ENCODE measurements at regions not wholly inside any gene's neighbourhood (a gene's known extent, or its start where the extent isn't known, plus 50 kb on each side); places are given as distances from the start of the nearest gene placed in this dataset.
"Not testable (repeated sequence)": the region's sequence is repeated elsewhere in the genome, so short reads cannot be mapped to it uniquely, and the experiment has no call there.

DNA sequence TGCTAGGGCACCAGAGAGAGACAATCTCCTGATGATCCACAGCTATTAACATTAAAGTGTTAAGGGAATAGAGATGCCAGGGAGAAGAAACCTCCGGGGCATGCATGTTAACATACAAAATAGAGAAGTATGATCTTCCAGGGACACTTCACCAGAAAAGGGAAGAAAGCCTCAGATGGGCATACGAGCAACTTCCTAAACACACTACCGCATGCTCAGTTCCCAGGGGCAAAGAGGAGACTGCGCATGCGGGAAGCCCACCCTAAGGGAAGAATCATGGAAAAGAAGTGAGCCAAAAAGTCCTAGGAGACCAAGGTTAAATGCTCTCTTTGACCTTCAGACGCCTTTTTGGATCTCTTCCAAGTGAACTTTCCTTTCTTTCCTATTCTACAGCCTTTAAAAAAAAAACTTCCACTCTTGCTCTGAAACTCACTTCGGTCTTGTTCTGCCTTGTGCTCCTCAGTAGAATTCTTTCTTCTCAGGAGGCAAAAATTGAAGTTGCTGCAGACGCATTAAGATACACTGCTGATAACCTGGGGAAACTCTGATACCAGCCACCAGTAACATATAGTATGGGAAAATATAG, 1211.3 kb downstream of the REEP3 start:
- no peak for DNase-seq (ENCODE audit: low spot score)

- no peak for DNase-seq (ENCODE audit: low spot score)
Measured at GRCh38 chr10:64733980-64734379, 1212.8 kb downstream of the REEP3 start.

- no peak for DNase-seq (ENCODE audit: low spot score)
Measured at GRCh38 chr10:64738462-64738861, 1217.3 kb downstream of the REEP3 start.

- DNase-seq (ENCODE audit: low spot score), result no peak
Measured at GRCh38 chr10:64745565-64745964, 1224.4 kb downstream of the REEP3 start.

DNA sequence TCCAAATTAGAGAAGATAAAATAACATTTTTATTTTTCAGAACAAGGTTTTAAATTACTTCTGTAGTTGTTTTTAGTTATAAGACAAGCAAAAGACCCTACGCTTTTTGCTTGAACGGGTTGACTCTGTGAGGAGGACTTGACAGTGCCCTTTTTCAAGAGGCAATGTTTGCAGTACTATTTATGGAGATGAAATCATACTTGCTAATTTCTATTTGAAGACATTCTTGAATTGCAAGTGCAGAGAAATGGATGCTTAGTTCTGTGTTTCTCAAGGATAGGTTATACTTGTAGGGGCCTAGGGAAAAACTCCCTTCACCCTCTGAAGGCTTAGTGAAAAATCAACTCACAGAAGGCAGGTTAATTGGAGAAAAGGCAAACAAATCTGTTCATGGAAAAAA, 1229.5 kb downstream of the REEP3 start:
- DNase-seq (ENCODE audit: low spot score), result no peak

DNA sequence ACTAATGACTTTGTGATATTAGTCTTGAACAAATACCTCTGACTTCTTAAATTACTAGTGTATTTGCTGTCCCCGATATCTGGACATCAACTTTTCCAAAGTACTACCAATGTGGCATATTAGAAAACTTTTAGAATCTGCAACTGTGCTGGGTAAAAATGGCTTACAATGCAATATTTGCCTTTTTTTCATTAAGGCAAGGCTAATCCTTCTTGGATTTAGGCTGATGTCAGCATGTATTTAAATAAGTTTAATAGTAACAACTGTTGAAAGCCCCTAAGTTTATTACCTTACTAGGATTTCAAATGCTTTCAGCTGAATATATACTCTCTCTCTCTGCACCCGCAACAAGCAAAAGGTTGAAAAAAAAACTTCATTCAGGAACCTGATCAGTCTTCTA, 1232.3 kb downstream of the REEP3 start:
- no peak for DNase-seq (ENCODE audit: low spot score)

DNA sequence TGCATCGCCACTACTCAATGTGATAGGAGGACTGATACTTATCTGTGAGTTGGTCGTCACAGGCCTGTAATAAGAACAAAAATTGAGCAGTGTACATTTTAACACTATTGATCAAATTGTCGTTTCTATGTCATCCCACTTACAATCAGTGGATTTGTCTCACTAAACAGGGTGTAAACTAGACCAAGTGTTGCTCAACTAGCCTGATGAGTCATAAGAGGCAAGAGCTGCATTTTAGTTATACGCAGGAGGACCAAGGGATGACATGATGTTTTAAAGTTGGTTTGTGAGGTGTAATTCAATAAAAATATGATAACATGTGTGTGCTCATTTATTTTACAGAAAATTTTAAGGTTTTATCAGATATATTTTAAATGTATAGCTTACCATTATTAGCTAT, 1239.2 kb downstream of the REEP3 start:
- no peak for DNase-seq (ENCODE audit: low spot score)

GRCh38 chr10:64762861-64763260, 1241.7 kb downstream of the REEP3 start:
- DNase-seq (ENCODE audit: low spot score), result no peak

GRCh38 chr10:64765498-64765897, 1244.3 kb downstream of the REEP3 start:
- DNase-seq (ENCODE audit: low spot score), result no peak

GRCh38 chr10:64771253-64772050, 1250.3 kb downstream of the REEP3 start:
- no peak for DNase-seq (ENCODE audit: low spot score)

GRCh38 chr10:64773357-64773756, 1252.2 kb downstream of the REEP3 start:
- no peak for DNase-seq (ENCODE audit: low spot score)

DNA sequence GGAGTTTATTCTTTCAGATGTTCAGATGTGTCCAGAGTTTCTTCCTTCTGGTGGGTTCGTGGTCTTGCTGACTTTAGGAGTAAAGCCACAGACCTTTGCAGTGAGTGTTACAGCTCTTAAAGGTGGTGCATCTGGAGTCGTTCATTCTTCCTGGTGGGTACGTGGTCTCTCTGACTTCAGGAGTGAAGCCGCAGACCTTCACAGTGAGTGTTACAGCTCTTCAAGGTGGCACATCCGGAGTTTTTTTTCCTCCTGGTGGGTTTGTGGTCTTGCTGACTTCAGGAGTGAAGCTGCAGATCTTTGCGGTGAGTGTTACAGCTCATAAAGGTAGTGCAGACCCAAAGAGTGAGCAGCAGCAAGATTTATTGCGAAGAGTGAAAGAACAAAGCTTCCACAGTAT, 1263.2 kb downstream of the REEP3 start:
- DNase-seq (ENCODE audit: low spot score), result not testable (repeated sequence)

- DNase-seq (ENCODE audit: low spot score), result no peak
Measured at GRCh38 chr10:64785816-64786215, 1264.6 kb downstream of the REEP3 start.

- DNase-seq (ENCODE audit: low spot score), result no peak
Measured at GRCh38 chr10:64786989-64787388, 1265.8 kb downstream of the REEP3 start.

GRCh38 chr10:64795847-64796246, 1274.6 kb downstream of the REEP3 start:
- DNase-seq (ENCODE audit: low spot score), result no peak

DNA sequence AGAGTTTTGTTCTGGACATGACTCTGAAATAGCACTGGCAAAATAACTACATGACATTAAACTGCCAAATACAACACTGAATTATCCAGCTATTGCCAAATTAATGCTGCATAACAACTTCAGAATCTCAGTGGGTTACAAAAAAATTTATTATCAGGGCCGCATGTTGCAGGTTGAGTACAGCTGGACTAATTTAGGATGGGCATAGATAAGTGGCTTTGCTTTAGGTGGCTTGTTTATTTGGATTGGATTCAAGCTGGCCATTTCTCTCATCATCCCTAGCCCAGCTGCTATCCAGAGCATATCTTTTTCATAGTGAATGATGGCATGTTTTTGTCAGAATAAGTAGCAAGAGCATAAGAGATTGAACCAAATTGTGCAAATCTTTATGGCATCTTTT, 1277.1 kb downstream of the REEP3 start:
- no peak for DNase-seq (ENCODE audit: low spot score)

DNA sequence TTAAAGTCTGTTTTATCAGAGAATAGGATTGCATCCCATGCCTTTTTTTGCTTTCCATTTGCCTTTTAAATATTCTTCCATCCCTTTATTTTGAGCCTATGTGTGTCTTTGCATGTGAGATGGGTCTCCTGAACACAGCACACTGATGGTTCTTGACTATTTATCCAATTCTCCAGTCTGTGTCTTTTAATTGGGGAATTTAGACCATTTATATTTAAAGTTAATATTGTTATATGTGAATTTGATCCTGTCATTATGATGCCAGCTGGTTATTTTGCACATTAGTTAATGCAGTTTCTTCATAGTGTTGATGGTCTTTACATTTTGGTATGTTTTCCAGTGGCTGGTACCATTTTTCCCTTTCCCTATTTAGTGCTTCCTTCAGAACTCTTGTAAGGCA, 1287.0 kb downstream of the REEP3 start:
- DNase-seq (ENCODE audit: low spot score), result not testable (repeated sequence)

GRCh38 chr10:64810046-64810445, 1288.8 kb downstream of the REEP3 start:
- DNase-seq (ENCODE audit: low spot score), result not testable (repeated sequence)

- no peak for DNase-seq (ENCODE audit: low spot score)
Measured at GRCh38 chr10:64813391-64813790, 1292.2 kb downstream of the REEP3 start.

DNA sequence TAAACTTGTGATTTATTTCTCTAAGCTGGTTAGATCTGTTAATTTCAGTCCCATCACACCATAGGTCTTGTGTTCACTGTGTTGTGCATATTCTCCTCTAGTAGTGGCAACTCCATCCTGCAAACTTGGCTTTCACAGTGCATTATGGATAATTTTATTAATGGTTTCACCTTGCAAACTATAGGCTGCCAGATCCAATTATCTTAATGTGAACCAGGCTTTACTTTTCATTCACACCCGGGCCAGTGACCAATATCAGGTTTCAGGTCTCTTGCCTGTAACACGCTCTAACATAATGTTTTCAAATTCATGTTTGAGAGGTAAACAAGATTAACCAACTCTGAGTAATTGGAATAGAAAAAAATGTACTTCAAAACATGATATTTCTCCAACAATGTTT, 1293.0 kb downstream of the REEP3 start:
- DNase-seq (ENCODE audit: low spot score), result no peak

GRCh38 chr10:64829888-64830412, 1308.7 kb downstream of the REEP3 start:
- DNase-seq (ENCODE audit: low spot score), result no peak

GRCh38 chr10:64830869-64831268, 1309.7 kb downstream of the REEP3 start:
- no peak for DNase-seq (ENCODE audit: low spot score)

DNA sequence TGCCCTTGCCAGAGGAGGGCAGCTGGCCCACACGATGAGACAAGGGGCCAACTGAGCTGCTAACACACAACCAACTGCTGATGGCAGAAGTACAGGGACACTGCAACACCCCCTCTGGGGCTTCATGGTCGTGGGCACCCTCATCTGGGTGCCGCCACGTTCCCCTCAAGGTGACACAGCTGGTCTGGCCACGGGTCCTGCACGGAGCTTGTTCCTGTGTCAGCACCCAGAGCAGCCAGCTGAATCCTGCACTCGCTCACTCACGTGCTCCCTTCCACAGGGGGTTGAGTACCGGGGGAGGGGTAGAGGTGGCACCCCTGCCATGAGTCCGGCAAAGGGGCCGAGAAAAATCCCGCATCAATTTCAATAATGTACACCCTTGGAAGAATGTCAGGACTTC, 1319.1 kb downstream of the REEP3 start:
- DNase-seq (ENCODE audit: low spot score), result no peak

- DNase-seq (ENCODE audit: low spot score), result no peak
Measured at GRCh38 chr10:64846700-64847099, 1325.5 kb downstream of the REEP3 start.
